Activated naive CD8-positive, alpha-beta T cell treated with anti-CD3 and anti-CD28 coated beads, Interleukin-2, amount 50 U/mL, for 16 hours (primary cell): ENCODE measurements at regions not wholly inside any gene's neighbourhood (a gene's known extent, or its start where the extent isn't known, plus 50 kb on each side); places are given as distances from the start of the nearest gene placed in this dataset.

ENCODE experiments used
- DNase-seq: peaks from one replicate; pipeline ENCODE4 v3.0.0-alpha.2; 2020; ENCODE audit warnings: low read depth, low spot score

DNA sequence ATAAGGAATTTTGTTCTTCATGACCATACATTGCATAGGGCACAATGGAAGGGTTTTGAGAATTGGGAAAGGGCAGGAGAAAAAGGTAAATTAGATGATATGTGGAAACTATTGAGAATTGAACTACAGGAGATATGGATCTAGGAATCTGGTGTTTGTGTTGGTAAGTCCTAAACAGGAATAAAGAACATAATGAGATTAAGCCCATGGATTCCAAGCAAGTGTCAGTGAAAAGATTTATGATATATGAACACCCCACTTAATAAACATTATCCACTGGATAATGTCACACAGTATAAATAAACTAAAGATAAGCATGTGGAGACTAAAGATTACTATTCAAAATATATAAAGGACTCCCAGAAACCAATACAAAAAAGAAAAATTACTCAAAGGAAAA, 98.2 kb downstream of the TNFSF18 start:
- no peak for DNase-seq

DNA sequence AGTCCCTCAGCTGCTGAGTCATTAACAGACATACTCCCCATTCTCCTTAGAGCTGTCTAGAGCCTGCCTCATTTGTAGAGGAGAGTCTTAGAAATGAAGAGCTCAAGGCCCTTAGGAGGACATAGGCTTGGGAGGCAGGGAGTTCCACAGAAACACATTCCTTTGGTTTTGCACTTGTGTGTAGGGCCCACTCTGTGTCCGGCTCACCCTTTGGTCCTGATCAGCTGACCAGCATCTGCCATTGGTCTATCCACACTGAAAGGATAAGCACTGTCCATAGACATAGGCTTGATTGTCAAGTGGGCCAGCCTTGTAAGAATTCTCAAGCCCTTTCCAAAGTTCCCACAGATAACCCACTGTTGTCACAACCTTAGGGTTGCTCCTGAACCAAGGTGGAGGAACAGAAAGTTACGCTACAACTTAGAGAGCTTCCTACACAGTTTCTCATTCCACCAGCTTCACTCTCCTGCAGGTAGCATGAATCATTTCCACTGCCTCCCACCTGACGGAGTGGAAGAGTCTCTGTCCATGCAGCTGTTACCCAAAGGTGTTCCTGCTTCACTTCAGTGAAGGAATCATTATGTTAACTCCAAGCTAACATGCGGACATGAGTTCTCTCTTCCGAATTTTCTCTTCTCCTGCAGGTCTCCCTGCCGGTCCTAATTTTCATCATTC, 96.1 kb downstream of the TNFSF18 start:
- no peak for DNase-seq

DNA sequence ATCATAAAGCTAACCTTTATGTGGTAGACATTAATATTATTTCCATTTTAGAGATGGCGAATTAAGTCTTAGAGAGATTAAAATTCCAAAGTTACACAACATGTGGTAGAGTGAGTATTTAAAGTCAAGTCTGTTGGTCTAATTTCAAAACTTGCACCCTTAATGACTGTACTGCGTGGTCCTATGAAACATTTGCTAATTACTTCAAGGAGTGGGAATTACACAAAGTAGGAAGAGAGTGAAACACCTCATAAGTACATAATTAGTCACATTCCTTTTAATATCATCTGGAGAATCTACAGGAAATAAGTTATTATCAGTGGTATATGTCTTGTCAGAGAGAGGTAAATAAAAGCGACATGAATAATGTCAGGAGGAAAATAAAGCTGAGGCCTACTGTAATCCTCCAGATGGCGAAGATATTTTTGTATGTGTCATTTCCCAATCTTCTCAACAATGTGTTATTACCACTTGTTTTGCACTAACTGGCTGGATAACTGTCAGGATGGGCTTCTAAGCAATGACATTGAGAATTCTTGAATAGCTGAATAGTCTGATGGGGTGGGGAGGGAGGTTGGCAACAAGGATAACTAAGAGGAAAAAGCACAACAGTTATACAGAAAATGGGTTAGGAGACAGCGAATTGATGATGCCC, 95.5 kb downstream of the TNFSF18 start:
- DNase-seq: no peak

DNA sequence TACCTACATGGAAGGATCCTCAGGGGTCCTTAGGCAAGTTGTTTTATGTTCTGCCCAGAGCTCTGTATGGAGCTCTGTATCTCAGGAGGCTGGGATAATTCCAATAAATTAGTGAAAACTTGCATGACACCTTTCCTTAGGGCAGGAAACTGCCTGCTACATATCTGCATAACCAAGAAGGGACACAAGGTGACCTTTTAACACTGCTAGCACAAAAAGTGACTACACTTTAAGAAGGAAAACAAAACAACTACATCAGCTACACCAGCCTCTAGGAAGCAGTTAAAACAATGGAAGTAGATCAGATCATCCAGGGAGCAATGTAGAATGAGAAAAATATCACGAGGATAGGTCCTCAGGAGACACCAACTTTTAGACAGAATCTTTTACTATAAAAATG, 93.9 kb downstream of the TNFSF18 start:
- no peak for DNase-seq

DNA sequence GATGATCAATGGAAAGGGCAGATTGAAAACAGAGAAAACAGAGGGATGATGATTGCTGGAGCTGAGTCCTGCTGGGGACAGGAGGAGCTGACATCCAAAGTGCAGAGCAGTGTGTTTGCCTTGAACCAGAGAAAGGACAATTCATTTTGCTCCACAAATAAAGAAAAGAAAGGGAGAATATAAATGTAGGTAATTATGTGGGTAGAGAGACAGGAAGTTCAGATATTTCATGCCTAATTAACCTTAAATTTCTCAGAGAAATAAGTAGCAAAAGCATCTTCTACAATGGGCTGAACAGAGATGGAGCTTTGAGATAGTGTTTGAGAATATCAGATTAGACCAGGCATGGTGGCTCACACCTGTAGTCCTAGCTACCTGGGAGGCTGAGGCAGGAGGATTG, 93.2 kb downstream of the TNFSF18 start:
- no peak for DNase-seq

DNA sequence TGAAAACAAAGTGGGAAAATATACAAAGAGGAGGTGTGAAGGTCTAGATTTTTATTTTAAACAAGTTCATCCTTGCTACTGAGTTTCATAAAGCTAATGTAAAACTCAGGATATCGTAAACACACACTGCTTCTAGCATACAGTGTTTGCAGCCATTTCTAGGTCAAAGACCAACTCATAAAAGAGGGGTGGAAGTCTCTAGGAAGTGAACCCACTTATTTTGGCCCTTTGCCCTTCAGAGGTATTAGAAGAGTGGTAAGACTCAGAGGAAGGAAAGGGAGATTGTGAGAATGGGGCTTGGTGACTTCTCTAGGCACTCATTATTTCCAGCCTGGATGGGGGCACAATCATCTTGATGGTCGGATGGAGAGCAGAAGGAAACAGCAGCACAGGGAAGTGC, 91.2 kb downstream of the TNFSF18 start:
- DNase-seq: no peak

DNA sequence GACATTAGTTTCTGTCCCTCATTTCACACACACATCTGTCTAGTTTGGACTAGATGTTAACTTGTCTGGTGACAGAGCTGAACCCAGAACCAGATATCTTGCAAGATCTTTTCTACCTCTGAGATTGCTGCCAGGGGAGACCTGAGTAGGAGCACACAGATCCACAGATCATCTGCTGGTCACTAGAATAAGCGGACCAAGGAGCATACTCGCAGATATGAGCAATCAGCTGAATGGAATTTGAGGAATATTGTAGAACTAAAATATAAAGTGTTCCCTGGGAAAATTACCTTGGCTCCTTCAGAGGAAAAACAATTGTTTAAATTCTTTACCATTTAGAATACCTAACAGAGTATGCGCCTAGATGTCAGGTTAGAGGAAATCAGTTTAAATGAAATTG, 90.7 kb downstream of the TNFSF18 start:
- no peak for DNase-seq

DNA sequence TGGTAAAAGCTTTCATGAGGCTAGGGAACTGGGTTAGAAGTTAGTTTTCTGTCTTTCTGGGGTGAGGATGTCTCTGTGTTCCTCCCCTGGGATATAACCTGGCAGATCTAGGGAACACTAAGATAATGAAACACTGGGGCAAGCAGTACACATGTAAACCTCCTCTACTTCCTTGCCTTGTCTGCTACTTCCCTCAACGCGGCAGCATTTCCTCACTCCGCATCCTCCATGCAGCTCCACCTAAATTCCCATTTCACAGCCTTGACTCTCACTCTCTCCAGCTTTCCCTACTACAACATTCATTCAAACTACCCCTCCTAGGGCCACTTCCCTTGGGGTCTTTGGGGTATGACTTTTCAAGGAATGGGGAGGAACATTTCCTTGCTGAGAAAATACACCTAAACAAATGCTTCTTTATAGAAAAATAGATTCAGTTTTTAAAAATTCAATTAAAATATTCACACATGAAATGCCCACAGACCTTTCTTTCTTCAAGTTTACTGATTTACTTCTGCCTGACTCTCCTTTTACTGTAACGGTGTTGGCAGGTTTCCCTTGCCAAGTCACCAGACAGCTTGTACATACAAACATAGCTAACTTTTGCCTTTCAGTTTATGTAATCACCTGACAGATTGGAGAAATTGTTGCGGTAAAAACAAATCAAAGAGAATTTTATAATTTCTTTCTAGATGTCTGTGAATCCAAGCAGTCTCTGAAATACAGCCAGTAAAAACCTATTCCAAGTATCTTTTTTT, 90.1 kb downstream of the TNFSF18 start:
- no peak for DNase-seq

DNA sequence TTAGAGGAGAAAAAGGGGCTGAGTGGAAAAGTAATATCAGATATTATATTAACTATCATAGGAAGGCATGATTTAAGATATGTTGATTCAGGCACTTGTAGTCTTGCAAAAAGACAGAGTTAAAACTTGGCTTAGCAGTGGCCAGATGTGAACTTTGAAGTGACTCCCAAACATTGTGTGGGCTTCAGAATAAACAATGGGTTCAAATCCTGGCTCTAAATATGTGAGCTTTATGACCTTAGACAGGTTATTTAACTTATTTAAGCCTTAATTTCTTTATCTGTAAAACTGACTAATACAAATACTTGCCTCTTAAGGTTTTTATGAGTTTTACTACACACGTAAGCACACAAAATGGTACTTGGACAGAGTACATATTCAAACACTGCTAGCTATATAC, 85.9 kb downstream of the TNFSF18 start:
- DNase-seq: no peak

DNA sequence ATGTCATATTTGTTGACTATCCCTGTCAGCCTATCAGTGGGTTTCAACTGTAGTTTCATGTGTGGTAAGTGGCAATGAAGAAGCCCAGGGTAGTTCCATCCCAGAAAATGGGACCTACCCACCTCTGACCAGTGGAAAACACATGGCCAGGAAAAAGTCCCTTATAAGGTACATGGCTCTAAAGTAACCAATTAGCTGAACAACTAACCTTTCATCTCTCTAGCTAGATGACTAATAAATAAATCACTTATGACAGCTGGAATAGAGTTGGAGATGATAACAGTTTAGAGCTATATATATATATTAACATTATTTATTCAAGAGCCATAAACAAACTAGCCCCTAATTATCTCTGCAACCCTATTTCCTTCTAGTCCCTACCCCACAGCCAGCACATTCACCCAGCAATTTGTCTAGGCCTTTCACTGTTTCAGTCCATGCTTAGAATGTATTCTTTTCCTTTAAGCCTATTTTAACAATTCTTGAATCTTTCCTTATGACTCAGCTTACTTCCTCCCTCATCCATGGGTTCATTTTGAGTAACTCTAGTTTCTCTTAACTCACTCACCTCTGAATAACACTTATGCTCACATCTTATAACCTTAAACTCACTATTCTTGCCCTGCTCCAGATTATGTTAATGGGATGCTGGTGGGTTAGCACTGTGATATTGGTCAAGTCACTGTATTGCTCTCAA, 83.7 kb downstream of the TNFSF18 start:
- DNase-seq: no peak

DNA sequence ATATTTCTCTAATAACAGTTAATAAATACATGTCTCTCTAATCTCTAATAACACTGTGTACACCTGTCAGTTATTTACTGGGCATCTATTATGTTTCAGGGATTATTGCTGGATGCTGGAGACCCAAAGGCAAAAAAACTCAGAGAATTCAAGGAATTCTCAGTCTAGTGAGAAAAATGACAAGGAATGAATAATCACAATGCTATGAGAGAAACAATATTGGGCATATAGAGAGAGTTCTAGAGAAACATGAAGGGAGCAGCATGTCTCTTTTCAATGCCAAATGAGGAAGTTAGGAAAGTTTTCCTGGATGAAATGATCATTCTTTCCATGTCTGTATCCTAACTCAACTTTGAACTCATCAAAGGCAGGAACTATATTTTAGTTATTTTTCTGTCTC, 82.8 kb downstream of the TNFSF18 start:
- DNase-seq: no peak

DNA sequence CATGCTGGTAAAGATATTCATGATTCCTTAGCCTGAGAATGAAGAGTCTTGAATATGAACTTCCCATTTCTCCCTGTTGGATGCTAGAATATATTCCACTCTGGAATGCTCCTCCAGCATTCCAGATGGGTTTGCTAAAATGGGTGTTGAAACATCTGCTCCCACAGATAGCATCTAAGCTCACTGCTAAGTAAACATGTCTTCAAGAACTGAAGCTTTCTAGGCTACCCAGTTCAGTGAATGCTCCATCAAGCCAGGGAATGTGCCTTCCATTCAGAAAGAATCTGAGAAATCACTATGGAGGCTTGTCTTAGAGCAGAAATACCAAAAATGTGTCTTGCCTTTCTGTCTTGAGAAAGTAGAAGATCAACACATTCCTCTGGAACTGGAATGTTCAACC, 81.1 kb downstream of the TNFSF18 start:
- no peak for DNase-seq

DNA sequence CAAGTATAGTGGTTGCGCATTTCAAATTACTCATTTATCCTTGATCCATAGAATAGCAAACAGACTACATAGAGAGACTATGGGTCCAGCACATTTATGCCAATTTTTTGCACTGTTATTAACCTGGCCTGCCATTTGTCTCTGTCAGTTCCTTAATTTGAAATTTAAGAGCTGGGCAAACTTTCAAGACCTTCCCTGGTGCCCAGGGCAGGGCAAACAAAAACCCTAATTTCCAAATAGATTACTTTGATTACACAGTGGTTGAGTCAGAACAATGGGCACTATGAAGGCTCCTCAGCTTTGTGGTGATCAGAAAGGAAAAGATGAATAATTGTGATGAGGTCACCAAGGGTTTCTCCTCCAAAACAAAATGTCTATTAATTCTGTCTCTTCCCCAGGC, 80.6 kb downstream of the TNFSF18 start:
- no peak for DNase-seq

DNA sequence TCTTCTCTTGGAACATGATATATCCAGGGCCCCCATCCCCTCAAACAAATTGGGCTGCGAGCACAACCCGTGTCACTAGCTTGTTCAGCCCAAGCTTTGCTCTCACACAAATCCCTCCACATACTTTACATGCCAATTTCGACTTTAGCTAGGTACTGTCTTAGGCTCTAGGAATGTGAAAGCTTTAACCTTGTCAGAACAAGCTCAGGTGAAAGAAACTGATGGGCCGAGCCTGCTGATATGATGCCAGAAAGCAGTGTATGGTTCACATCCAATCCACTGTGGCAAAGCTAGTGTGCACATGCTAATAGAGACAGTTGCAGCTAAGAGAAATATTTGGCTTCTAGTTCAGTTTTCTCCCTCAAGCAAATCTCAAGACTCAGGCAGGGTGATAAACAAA, 79.5 kb downstream of the TNFSF18 start:
- no peak for DNase-seq

DNA sequence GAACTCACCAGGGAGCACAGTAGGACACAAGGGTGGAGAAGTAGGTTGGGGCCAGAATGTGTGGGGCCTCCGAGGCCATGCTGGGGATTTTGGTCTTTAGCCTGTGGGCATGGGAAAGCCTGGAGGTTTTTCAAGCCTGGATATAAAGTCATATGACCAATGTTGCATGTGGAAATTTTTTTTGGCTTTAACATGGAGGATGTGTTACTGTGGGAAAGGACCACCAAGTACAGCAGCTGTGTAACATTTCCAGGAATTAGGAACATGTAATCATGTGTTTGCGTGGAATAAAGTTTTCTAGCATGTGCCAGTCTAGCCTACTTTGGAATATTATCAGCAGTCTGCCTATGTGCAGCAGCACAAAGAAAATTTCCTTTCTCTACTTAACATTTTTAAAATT, 78.5 kb downstream of the TNFSF18 start:
- no peak for DNase-seq

DNA sequence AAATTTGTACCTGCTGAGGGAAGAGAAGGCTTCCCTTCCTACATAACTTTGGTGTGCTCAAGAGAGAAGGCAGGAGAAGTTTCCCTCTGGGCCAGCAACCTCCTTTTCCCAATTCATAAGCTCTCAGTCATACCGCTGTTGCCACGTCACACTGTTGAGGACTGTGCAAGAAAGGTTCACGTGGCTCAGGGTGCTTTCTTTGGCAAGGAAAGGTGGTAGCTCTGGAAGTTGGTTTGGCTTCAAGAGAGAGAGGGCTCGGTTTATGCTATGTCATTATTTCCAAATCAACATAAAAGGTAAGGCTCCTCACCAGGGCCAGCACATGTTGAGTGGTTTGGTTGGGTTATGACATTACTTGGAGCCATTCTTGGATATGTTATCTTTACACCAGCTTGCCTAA, 77.3 kb downstream of the TNFSF18 start:
- DNase-seq: no peak

DNA sequence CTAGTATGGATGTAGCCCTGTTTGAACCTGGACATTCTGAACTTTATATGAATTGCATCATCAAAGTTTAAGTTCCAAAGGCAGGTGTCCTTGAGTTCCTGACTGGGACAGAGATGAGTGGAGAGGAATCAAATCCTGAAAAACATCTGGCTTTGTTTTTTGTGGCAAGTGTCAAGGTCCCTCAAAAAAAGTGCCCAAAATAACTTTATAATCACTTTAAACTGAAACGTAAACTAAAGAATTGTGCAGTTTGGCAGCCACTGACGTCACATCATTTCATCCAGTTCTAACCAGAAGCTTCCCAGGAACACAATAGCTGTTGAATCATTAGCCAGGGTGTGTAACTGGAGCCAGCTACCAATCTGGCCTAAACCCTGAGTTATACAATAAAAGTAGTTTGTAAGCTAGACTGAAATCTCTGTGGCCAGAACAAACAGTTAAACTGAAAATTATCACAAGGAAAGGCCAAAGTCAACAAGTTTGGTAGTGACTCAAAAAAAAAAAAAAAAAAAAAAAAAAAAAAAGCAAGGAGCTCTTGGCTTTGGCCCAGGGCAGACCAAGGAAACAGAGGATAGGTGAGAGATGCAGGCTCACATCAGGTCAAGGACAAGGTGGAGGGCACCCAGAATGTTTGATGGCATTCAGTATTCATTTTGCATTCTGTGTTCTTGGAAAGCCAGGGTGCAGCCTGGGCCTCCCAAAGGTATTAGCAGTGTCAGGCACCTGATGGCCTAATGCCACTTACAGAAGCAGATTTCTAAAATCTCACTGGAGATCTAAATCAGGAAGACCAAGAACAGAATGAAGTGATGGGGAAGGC, 74.3 kb downstream of the TNFSF18 start:
- DNase-seq: no peak

DNA sequence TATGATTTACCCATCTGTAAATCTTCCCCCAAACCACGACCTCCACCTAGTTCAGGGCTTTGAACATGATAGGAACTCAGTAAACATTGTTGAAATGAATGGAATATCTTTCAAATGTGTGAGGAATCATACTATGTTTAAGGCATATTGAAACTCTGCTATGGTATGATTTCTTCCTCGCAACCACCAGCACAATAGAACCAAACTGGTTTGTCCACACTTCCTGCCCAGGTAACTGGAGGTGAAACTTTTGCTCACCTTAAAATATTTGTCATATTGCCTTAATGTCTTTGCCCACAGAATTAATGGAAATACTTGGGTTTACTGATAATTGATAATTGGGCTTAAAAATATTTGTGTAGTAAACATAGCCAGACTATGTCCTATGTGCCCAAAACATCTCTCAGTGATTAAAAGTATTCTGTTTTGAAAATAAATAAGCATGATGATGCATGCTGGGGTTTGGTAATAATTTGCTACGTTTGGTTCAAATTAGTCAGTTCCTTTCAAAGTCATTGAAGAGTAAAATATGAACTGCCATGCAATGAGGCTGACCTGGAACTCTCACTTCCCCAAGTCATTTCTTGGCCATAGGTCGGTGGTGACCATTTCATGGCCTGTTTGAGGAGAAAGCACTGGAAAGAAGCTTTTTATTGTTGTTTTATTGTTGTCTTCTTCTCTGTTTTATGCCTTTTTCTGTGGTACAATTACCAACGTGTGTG, 73.3 kb downstream of the TNFSF18 start:
- DNase-seq: no peak

DNA sequence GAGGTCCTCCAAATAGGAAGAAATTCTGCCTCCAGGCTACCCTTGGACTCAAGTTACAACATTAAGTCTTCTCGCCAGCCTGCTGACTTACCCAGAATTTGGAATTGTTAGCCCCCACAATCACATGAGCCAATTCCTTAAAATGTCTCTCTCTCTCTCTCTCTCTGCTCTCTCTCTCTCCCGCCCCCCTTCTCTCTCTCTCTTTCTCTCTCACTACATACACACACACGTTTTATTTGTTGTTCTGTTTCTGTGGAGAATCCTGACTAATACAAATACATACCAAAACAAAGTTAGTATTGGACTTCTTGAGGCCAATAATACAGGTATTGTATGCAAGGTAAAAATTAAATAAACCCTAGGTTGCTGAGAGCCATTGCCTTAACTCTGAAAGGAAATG, 72.1 kb downstream of the TNFSF18 start:
- DNase-seq: no peak

DNA sequence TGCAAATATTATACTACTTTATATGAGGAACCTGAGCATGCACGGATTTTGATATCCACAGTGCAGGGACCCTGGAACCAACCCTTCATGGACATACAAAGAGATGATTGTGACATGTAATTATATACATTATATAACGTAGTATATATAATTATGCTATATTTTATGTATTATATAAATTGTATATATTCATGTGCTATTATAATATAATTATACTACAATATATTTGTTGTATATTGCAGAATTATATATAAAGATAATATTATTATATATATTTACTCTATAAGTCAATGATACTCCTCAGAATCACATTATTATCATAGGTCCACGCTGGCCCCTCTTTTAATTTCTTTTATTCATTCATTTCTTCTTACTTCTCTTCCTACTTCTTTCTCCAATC, 70.9 kb downstream of the TNFSF18 start:
- no peak for DNase-seq

DNA sequence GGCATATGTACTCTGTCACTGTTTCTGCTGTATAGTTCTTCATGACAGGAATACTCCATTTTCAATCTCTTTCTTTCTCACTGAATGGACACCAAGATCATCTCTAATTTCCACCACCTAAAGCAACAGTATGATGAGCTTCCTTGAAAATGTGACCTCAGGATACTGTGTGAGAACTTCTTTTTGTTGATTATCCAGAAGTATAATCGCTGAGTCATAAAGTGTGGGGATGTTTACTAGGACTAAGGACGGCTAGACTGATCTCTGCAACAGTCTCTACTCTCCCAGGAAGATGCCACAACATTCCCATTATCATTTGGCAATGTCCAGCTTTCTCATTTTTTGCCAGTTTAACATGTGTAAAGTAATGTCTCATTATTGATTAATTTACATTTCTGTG, 70.3 kb downstream of the TNFSF18 start:
- no peak for DNase-seq
